ENCODE measurements at regions not wholly inside any gene's neighbourhood (a gene's known extent, or its start where the extent isn't known, plus 50 kb on each side); places are given as distances from the start of the nearest gene placed in this dataset.

GRCh38 chr1:80731241-80731894 is 1069.4 kb upstream of the ADGRL2 start:
- no peak for DNase-seq (ENCODE audit: low spot score)
- in situ Hi-C loops (cut with MboI; ENCODE audit: low sequenced_read_pairs, unreplicated experiment) = no loop called here
- TF ChIP-seq CTCF (IDR thresholded peaks at IDR 0.05; ENCODE audit: borderline replicate concordance, control extremely low read depth, extremely low read depth, insufficient read depth, missing control alignments) = no peak

GRCh38 chr1:80722611-80723010 is 1078.1 kb upstream of the ADGRL2 start:
- in situ Hi-C loops (cut with MboI; ENCODE audit: low sequenced_read_pairs, unreplicated experiment) = no loop called here
- no peak for TF ChIP-seq CTCF (IDR thresholded peaks at IDR 0.05; ENCODE audit: borderline replicate concordance, control extremely low read depth, extremely low read depth, insufficient read depth, missing control alignments)
- DNase-seq (ENCODE audit: low spot score) = no peak

- in situ Hi-C loops (cut with MboI; ENCODE audit: low sequenced_read_pairs, unreplicated experiment) = no loop called here
- no peak for TF ChIP-seq CTCF (IDR thresholded peaks at IDR 0.05; ENCODE audit: borderline replicate concordance, control extremely low read depth, extremely low read depth, insufficient read depth, missing control alignments)
- DNase-seq (ENCODE audit: low spot score) = no peak
These were observed 1094.2 kb upstream of the ADGRL2 start for GRCh38 chr1:80706526-80706925.

GRCh38 chr1:80678438-80678837 is 1122.3 kb upstream of the ADGRL2 start:
- TF ChIP-seq CTCF (IDR thresholded peaks at IDR 0.05; ENCODE audit: borderline replicate concordance, control extremely low read depth, extremely low read depth, insufficient read depth, missing control alignments) = no peak
- in situ Hi-C loops (cut with MboI; ENCODE audit: low sequenced_read_pairs, unreplicated experiment) = no loop called here
- no peak for DNase-seq (ENCODE audit: low spot score)

GRCh38 chr1:80675454-80675853 is 1125.3 kb upstream of the ADGRL2 start:
- no peak for TF ChIP-seq CTCF (IDR thresholded peaks at IDR 0.05; ENCODE audit: borderline replicate concordance, control extremely low read depth, extremely low read depth, insufficient read depth, missing control alignments)
- in situ Hi-C loops (cut with MboI; ENCODE audit: low sequenced_read_pairs, unreplicated experiment) = no loop called here
- no peak for DNase-seq (ENCODE audit: low spot score)

GRCh38 chr1:80673935-80674597 is 1126.7 kb upstream of the ADGRL2 start:
- in situ Hi-C loops (cut with MboI; ENCODE audit: low sequenced_read_pairs, unreplicated experiment) = no loop called here
- no peak for DNase-seq (ENCODE audit: low spot score)
- no peak for TF ChIP-seq CTCF (IDR thresholded peaks at IDR 0.05; ENCODE audit: borderline replicate concordance, control extremely low read depth, extremely low read depth, insufficient read depth, missing control alignments)
